Hematopoietic multipotent progenitor cell treated with erythropoietin and hydrocortisone succinate and interleukin-3 and kit ligand, for 6 days (in vitro differentiated cells): ENCODE measurements at regions not wholly inside any gene's neighbourhood (a gene's known extent, or its start where the extent isn't known, plus 50 kb on each side); places are given as distances from the start of the nearest gene placed in this dataset.
"Not testable (repeated sequence)": the region's sequence is repeated elsewhere in the genome, so short reads cannot be mapped to it uniquely, and the experiment has no call there.

Source experiments
- DNase-seq: peaks from one replicate; pipeline ENCODE4 v3.0.0-alpha.2; 2015

DNA sequence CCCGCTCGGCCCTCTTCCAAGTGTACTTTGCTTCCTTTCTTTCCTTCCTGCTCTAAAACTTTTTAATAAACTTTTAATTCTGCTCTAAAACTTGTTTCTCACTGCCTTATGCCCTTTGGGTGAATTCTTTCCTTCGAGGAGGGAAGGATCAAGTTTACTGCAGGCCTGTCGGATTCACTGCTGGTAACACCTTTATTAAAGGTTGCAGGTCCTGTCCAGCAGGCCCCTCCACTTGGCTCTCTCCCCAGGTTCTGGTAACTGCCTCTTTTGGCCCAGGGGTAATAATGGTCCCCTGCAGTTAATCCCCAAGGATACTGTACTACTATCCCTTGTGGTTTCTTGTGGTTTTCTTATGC lies 152.7 kb upstream of the EEA1 start:
- DNase-seq = no peak

- DNase-seq = no peak
These were observed 156.5 kb upstream of the EEA1 start for GRCh38 chr12:93085383-93086287.

GRCh38 chr12:93086288-93086727 lies 157.2 kb upstream of the EEA1 start:
- DNase-seq = no peak

- DNase-seq = no peak
These were observed 158.9 kb upstream of the EEA1 start for GRCh38 chr12:93087840-93088610.

DNA sequence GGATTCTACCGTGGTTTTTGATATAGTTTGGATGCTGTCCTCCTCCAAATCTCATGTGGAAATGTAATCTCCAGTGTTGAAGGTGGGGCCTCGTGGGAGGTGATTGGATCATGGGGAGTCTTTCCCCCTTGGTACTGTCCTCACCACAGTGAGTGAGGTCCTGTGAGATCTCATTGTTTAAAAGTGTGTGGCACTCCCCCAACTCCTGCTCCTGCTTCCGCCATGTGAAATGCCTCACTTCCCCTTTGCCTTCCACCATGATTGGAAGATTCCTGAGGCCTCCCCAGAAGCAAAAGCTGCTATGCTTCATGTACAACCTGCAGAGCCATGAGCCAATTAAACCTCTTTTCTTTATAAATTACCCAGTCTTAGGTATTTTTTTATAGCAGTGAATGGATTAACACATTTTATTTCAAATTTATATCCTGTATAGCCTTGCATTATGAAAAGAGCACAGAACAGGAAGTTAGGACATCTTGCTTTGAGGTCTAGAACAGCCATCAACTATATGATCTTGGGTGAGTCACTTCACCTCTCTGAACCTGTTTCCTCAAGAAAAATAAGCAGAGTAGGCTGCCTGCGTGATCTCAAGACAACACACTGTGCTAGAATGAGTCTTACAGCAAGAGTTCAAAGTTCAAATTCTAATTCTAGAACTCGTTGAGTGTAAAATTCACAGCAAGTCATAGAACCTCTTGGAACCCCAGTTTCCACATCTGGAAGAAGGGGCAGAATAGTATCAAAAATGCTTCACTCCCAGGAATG lies 160.9 kb upstream of the EEA1 start:
- no peak for DNase-seq

- DNase-seq = no peak
These were observed 161.7 kb upstream of the EEA1 start for GRCh38 chr12:93090731-93091172.

DNA sequence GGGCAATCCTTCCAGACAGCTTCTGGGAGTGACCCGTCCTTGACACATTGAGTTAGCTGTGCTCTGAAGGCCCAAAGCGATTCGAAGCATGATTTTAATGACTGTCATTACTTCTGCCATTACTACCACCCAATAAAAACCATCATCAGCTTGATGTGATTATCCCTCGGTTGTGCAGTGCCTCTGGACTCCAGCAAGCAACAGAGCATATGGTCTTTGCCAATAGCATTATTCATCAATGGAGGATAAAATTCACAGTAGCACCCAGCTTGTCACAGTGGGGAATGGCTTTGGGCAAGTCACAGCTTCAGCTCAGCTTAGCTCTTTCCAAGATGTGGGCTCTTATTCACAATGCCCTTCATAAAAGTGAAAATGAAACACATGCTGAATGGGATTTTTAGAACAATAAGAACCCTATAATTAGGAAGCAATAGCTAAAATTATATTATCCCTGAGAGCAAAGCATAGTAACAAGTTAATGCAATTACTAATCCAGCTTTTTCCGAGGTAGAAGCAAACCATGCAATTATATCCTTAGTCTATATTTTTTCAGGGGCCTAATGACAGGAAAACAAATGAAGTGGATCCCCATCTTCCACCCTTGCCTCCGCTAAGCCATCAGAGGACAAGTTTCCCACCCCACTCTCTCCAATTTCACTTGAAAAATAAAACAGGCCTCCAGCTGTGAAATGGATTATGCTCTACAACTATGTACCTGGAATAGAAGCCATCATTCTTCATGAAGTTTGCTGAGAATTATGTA lies 163.0 kb upstream of the EEA1 start:
- no peak for DNase-seq

DNA sequence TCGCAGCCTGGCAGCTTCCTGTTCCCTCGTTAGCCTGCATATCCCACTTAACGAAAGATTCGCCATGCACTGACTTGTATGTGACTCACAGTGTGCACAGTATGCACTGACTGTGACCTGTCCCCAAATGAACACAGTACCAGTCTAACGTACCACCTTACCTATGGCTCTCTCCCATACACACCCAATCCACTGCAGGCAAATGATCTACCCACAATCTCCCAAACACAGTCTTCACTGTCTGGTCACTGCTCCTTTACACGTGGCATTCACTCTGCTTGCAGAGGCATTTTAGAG lies 163.5 kb upstream of the EEA1 start:
- no peak for DNase-seq

GRCh38 chr12:93093243-93093642 lies 164.1 kb upstream of the EEA1 start:
- no peak for DNase-seq

DNA sequence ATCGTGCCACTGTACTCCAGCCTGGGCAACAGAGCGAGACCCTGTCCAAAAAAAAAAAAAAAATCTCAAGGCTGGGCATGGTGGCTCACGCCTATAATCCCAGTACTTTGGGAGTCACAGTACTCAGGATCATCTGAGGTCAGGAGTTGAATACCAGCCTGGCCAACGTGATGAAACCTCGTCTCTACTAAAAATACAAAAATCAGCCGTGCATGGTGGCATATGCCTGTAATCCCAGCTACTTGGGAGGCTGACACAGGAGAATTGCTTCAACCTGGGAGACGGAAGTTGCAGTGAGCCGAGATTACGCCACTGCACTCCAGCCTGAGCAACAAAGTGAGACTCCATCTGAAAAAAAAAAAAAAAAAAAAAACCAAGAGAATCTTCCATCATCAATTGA lies 165.1 kb upstream of the EEA1 start:
- not testable (repeated sequence) for DNase-seq

DNA sequence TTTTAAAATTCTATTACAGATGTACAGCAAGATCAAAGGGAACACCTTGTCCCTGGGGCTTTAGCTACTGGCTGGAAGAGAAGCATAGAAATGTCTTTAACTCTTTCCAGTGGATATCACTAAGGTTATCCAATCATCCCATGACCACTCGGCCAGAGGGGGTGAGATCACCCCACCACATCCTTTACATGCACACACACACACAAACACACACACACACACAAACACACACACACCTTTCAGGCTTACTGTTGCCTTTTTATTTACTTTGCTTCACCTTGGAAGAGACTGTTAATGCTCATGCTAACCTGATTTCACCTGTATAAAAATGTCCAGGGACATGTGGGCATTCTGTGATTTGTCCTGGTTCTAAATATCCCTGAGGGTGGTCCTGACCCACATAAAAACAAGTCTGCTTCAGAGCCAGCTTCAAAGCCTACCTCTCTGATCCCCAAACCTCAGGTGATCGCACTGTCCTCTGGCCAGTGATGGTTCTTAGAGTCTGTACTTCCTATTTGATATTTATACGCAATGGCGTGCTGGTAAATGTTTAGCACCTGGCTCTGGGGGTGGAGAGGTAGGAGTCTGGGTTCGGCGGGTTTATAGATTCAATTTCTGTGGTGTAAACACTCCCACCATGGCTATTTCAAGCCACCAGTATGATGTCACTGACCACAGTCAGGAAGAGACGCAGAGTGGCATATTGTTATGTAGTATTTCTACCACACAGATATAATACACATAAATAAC lies 166.1 kb upstream of the EEA1 start:
- DNase-seq = no peak

DNA sequence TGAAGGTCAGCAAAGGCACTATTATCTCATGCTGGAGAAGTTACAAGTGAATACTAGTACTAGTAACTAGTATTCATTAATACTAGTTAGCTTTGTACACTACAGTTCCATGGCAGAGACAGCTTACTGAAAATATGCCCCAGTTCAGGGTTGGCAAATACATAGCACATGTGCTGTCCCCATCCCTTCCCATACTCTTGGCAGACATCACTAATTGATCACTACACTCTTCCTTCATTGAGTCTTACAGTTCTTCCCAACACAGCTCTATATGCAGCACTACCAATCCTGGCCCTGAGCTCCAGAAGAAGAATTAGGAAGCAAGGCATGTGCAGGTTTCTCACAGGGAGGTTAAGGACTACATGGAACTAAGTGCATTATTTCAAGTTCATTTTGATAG lies 168.3 kb upstream of the EEA1 start:
- DNase-seq = no peak

- peak; percentile 92 for DNase-seq
These were observed 169.0 kb upstream of the EEA1 start for GRCh38 chr12:93098077-93098476.

DNA sequence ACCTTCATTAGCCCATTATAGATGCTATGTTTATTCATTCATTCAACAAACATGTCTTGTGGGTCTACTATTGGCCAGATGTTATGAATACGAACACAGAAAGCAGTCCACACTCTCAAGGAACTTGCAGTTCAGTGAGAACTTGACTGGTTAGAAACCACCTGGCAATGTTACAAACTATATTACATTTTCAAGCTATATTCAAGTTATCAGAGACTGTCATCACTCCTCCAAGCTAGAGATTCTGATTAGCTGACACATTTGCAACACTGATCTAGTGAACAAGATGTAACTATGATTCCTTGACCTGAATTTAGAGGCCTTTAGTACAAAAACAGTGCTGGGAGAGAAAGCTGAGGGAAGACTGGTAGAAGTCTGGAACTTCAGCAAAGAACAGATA lies 170.7 kb upstream of the EEA1 start:
- DNase-seq = no peak

GRCh38 chr12:93100610-93101009 lies 171.5 kb upstream of the EEA1 start:
- DNase-seq = no peak

DNA sequence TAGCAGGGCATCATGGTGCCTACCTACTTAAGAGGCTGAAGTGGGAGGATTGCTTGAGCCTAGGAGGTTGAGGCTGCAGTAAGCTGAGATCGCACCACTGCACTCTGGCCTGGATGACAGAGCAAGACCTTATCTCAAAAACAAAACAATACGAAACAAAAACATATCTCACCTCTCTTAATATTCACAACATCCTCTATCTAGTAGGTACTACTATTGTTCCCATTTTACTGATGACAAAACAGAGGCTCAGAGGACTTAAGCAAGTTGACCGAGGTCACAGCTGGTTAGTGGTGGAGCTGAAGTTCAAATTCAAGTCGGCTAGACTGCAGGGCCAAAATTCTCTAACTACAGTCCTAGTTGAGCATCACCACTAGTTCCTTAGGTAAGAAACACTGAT lies 172.3 kb upstream of the EEA1 start:
- DNase-seq = no peak

GRCh38 chr12:93102312-93102711 lies 173.2 kb upstream of the EEA1 start:
- DNase-seq = no peak

- no peak for DNase-seq
These were observed 173.6 kb upstream of the EEA1 start for GRCh38 chr12:93102744-93103143.

GRCh38 chr12:93103154-93103553 lies 174.1 kb upstream of the EEA1 start:
- no peak for DNase-seq

GRCh38 chr12:93104535-93104934 lies 175.4 kb upstream of the EEA1 start:
- no peak for DNase-seq

DNA sequence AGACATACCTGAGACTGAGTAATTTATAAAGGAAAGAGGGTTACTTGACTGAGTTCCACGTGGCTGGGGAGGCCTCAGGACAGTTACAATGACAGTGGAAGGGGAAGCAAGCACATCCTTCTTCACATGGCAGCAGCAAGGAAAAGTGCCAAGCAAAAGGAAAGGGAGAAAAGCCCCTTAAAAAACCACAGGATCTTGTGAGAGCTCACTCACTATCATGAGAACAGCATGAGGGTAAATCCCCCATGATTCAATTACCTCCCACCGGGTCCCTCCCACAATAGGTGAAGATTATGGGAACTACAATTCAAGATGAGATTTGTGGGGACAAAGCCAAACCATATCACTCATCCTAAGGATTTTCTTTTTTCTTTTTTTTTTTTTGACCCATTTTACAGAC lies 177.8 kb upstream of the EEA1 start:
- DNase-seq = no peak
